Left forelimb (tissue), 1 donor: ENCODE measurements at regions not wholly inside any gene's neighbourhood (a gene's known extent, or its start where the extent isn't known, plus 50 kb on each side); places are given as distances from the start of the nearest gene placed in this dataset.
"Not testable (repeated sequence)": the region's sequence is repeated elsewhere in the genome, so short reads cannot be mapped to it uniquely, and the experiment has no call there.

Experiments
- DNase-seq: peaks from one replicate; pipeline ENCODE4 v3.0.0-alpha.2; 2018; ENCODE audit warnings: low spot score

DNA sequence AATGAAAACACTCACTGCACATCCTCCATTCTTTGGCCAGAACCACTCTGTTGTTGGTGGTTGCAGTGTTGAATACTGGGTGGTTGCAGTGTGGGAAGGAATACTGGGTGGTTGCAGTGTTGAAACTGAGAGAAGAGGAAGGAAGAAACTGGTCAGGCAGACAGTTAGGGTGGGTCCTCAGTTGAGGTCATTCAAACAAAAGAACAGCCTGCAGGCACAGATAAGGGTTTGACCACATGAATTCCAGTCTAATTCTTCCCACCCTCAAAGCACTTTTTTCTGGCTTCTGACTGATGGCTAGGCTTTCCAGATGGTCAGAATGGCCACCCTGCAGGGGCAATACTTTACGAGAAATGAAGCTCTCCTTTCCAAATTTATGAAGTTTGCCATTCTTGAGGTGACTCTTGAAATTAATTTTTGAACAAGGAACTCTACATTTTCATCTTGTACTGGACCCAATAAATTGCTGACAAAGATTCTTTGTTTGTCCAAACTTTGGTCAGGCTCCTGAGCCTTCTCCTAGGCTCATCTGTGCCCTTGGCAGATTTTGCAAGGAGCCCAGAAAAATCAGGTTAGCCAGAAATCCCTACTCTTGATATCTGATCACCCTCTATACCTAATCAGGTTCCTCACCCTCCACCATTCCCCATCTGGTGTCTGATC lies 596.6 kb upstream of the CDH5 start:
- DNase-seq: no peak

- no peak for DNase-seq
These were observed 597.4 kb upstream of the CDH5 start for GRCh38 chr16:65769055-65769465.

DNA sequence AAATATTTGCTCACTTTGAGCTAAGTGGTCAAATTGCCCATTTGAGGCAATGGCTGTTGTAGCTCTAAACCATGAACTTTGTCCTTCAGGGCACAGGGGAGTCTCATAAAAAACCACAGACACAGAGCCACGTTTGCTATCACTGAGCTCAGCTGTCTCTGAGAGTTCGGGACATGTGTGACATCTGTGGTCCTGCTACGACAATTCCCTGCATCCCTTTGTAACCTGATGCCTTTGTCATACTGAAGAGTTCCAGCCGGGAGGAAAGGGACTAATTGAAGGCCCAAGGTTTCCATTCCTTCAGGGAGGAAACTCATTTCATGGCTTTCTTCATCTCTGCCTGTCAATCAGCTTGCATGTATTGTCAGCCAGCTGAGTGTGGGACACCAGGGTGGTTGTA lies 599.4 kb upstream of the CDH5 start:
- DNase-seq: no peak

DNA sequence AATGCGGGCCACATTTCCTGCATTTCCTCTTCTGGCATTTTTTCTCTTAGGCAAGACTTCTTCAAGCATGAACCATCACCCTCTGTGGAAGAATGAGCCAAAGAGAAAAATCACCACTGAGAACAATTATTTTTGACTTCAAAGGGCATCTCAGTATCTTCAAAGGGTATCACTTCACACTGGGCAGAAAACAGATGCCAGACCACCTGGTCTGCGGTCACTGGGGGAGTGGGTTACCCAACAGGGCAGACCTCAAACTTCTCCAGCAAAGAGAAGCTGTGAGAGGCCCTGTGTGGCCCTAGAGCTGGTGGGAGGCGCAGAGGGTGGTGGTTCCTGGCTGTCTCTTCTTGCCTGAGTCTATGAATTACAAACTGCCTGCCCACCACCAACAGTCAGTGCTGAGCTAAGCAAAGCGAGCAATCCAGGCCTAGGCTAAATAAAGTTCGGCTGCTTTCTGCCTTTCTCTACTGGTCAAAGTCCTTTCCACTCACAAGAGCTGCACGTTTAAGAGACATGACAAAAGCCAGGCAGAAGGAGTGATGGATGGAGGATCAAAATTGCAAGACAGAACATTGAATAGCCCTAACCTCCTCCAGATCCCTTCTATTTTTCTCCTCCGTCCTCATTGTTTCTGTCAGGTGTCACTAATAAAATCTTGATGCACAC lies 602.7 kb upstream of the CDH5 start:
- DNase-seq: no peak

GRCh38 chr16:65760874-65761273 lies 605.6 kb upstream of the CDH5 start:
- DNase-seq: no peak

DNA sequence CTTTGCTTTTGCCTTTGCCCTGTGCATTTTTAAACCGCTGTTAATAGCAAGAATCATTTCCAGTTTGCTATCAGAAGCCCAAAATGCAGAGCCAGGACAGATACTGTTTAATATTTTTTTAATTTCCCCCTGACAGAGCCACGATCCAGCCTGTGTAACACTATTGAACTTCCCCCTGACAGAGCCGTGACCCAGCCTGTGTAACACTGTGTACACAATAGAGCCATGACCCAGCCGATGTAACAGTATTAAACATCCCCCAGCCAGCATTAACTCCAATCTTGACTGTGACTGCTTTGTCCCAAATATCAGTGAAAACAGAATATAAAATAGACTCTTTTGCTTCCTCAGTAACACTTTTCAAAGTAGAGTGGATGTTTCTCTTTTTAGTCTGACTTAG lies 607.9 kb upstream of the CDH5 start:
- no peak for DNase-seq

DNA sequence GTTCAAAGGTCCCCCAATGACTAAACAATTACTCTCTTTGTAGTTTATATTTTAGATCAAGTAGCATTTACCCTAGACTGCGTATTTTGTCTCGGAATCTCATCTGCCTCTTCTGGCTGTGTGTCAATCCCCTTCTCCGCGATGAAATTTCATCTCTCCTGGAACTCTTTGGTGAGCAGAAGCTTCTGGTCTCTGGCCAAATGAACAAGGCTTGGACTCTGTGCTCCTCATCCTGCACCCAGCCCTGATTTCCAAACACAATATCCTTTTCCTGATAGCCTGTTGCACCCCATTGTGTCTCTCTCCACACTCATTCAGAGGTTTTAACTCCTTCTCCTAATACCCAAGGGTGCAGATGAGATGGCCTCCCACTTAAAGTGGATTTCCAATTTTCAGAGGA lies 609.4 kb upstream of the CDH5 start:
- DNase-seq: no peak

DNA sequence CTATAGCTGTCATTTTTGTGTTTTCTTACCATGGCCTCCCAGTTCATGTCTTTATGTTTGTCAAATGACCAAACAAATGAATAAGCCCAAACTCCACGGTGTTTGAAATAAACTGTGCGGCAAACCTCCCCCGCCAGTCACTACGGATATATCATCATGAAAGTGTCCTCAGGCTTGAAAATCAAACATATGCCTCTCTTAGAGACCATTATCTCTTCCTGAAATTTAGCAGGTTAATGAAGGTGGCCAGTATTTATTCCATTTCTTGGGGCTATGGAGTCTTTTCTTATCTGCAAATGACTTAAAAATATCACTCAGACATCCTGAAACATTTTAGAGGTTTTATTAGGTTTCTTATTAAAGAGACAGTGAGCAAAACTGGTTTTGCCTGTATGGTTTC lies 610.3 kb upstream of the CDH5 start:
- DNase-seq: no peak

- no peak for DNase-seq
These were observed 611.4 kb upstream of the CDH5 start for GRCh38 chr16:65754820-65755691.

DNA sequence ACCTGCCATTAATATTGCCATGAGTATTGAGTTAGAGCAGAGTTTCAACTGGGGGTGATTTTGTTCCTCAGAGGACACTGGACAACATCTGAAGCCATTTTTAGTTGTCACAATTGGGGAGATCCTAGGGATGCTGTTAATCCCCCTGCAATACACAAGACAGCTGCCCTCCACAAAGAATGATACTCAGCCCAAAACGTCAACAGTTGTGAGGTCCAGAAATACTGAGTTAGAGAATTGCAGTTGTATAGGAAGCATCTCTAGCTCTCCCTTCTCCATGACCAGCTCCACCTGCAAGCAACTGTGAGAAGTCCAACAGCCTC lies 614.0 kb upstream of the CDH5 start:
- no peak for DNase-seq

GRCh38 chr16:65751622-65752521 lies 614.6 kb upstream of the CDH5 start:
- DNase-seq: no peak

- no peak for DNase-seq
These were observed 617.0 kb upstream of the CDH5 start for GRCh38 chr16:65749506-65749905.

GRCh38 chr16:65746941-65747340 lies 619.5 kb upstream of the CDH5 start:
- DNase-seq: no peak

DNA sequence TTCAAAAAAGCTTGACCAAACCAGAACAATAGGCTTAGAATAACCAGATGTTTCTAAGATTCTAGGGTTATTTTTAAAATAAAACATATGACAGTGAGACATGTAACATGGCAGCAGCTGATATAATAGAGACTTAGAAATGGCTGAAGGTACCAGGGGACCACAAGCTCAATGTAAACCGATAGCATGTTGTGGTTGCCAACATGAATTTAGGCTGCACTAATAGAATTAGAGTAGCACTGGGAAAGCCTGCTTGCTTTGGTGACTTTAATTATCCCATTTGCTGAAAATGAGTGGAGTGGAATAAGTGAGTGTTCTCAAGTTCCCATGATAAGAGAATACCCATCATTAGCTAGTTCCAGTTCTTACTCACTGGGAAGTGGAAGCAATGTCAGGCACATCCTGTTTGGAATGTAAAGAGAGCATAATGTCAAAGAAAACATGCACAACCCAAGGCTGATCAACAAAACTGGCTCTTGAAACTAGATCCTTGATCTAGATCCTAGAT lies 621.2 kb upstream of the CDH5 start:
- DNase-seq: no peak

GRCh38 chr16:65744401-65744800 lies 622.1 kb upstream of the CDH5 start:
- DNase-seq: no peak

DNA sequence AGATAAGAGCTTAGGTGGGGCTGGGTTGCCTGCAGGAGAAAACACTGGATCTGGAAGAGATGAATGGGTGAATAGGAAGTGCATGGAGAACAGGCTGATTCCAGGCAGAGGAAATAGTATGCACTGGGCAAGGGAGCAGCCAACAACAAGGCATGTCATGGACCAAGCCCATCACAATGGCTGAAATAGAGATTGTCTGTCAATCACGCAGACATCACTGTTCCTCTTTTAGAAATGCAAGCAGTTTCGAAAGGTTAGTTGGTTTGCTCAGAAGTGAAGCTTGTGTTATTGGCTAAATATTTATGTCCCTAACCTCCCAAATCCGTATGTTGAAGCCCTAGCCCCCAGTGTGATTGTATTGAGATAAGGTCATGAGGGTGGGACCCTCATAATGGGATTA lies 621.7 kb upstream of the CDH11 start:
- DNase-seq: no peak

- DNase-seq: no peak
These were observed 618.8 kb upstream of the CDH11 start for GRCh38 chr16:65740711-65741110.

DNA sequence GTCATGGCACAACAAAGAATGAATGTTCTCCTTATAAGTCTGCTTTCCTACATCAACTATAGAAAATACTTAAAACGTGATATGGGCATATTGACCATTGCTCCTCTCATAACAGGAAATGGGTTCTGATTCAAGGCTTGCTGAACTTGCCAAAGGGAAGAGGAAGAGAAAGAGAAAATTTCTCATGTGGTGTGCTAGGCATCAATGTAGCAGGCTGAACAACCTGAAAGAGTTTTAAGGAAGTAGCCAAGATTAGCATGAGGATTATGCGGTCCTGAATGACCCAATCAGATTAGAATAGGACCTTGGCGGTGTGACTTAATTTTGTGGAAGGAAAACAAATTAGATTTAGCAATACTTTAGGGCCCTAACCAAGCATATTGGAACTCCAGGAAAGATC lies 617.7 kb upstream of the CDH11 start:
- no peak for DNase-seq

DNA sequence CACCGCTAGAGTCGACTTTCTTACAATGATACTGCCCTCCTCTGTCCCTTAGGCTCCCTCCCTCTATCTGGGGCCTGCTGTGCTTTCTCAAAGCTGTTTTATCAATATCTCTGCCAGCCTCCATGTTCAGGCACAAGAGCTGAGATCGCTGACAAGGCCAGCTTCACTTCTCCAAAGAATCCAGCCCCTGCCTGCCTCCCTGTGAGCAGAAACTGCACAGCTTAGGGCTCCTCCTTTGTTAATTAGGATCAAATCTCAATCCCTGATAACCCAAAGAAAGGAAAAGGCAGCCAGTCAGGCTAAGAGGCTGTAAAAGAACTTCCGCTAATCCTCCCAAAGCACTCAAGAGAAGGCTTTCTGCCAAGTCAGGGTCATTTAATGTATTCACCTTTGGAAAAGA lies 616.0 kb upstream of the CDH11 start:
- DNase-seq: no peak

DNA sequence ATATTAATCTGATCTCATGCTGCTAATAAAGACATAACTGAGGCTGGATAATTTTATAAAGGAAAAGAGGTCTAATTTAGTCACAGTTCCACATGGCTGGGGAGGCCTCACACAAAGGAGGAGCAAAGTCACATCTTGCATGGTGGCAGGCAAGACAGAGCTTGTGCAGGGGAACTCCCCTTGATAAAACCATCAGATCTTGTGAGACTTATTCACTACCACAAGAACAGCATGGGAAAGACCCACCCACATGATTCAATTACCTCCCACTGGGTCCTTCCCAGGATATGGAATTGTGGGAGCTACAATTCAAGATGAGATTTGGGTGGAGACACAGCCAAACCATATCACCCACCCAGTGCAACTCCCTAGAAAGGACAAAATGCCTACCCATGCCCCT lies 613.8 kb upstream of the CDH11 start:
- DNase-seq: not testable (repeated sequence)

GRCh38 chr16:65733721-65734120 lies 611.9 kb upstream of the CDH11 start:
- no peak for DNase-seq

DNA sequence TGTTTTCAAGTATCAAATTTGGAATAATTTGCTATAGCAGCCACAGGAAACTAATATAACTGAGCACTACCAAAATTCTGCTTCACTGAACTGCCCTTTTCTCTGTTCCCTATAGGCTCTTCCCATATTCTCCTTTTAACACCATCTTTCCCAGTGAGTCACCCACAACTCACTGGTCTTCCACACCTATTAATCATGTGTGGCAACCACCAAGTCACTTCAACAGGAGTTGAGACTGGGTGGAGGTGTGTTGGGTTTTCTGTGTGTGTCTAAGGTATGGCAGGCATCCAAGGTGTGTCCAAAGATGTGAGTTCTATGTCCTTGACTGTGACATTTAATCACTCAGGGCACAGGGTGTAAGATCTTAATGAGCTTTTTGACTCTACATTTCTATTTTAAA lies 610.0 kb upstream of the CDH11 start:
- no peak for DNase-seq
